GM13977 (cell line): ENCODE measurements at regions not wholly inside any gene's neighbourhood (a gene's known extent, or its start where the extent isn't known, plus 50 kb on each side); places are given as distances from the start of the nearest gene placed in this dataset.

Experiments
- DNase-seq: peaks from one replicate; pipeline ENCODE4 v3.0.0; 2012; ENCODE audit warnings: low spot score
- CTCF ChIP-seq: IDR thresholded peaks from 2 replicates; pipeline ENCODE4 v1.5.1; 2012; ENCODE audit warnings: mild to moderate bottlenecking, control low read depth; ENCODE audit not compliant: insufficient read depth; ENCODE audit errors: extremely low read depth, missing control alignments
- in situ Hi-C: fragments of 300-500 bp; cut with MboI; formaldehyde crosslinking; loops from one replicate; pipeline ENCODE4 v1.12.0; 2022; ENCODE audit warnings: low sequenced_read_pairs, low pct_unique_long_range_greater_than_20kb, mixed read lengths, inconsistent platforms; ENCODE audit not compliant: unreplicated experiment

- DNase-seq, result no peak
- no peak for TF ChIP-seq CTCF
- in situ Hi-C loops, result no loop called here
These were observed 810.7 kb downstream of the BRD1 start for GRCh38 chr22:49016909-49017481.

GRCh38 chr22:49015993-49016908 lies 811.4 kb downstream of the BRD1 start:
- TF ChIP-seq CTCF, result no peak
- in situ Hi-C loops, result no loop called here
- no peak for DNase-seq

- TF ChIP-seq CTCF, result no peak
- in situ Hi-C loops, result no loop called here
- no peak for DNase-seq
These were observed 812.2 kb downstream of the BRD1 start for GRCh38 chr22:49015459-49015858.

GRCh38 chr22:49014227-49015201 lies 813.2 kb downstream of the BRD1 start:
- in situ Hi-C loops, result no loop called here
- TF ChIP-seq CTCF, result no peak
- no peak for DNase-seq

DNA sequence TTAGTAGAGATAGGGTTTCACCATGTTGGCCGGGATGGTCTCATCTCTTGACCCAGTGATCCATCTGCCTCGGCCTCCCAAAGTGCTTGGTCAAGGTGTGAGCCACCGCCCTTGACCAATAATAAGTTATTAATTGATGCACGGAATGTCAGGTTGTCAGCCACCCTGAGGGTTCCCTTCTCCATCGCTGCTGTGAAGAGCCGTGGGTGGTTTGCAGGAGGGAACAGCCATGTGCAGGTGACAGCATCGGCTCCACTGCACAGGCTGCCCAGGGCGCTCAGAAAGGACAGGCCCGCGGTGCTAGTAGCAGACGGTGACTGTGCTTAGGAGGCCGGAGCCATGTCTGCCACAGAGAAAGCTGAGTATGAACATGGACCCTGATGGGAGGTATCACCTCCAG lies 814.0 kb downstream of the BRD1 start:
- in situ Hi-C loops, result no loop called here
- no peak for TF ChIP-seq CTCF
- no peak for DNase-seq

- no peak for DNase-seq
- in situ Hi-C loops, result no loop called here
- TF ChIP-seq CTCF, result no peak
These were observed 814.8 kb downstream of the BRD1 start for GRCh38 chr22:49012712-49013395.
